HG03457 (cell line): ENCODE measurements at regions not wholly inside any gene's neighbourhood (a gene's known extent, or its start where the extent isn't known, plus 50 kb on each side); places are given as distances from the start of the nearest gene placed in this dataset.
"Not testable (repeated sequence)": the region's sequence is repeated elsewhere in the genome, so short reads cannot be mapped to it uniquely, and the experiment has no call there.

ENCODE experiments used
- ATAC-seq: cut with Tn5 transposase; IDR thresholded peaks from one replicate; pipeline ENCODE4 v1.9.1; 2021; ENCODE audit warnings: moderate number of reproducible peaks; ENCODE audit not compliant: unreplicated experiment

DNA sequence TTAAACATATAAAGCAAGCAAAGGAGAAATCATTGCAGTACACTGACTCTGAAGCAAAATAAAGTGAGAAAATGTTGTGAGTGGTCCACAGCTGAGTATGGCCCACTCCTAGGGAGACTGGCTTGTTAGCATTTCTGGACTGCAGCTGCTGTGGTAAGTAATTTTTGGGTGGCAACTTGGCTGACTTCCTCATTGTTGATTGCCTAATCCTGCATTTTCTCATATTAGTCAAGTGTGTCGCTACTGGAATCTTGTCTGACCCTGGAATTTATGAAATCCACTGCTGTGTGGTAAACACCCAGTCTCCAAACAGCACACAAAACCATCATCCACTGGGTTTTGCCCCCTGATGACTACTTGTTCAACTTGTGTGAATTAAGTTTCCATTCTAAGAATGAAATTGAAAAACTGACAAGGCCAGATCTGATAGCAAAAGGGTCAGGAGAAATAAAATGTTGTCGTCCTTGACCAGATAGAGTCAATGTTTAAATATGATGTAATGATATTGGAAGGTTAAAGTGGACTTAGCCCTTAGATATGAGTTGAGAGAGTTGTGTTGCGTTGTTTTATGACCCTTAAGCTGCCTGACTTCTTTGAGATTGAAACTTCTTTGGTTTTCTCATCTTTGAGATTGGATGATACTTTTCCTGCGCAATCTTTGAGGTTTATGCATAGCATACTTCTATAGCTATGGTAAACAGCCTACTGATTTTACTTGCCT lies 106.6 kb upstream of the SEC22B start:
- not testable (repeated sequence) for ATAC-seq

DNA sequence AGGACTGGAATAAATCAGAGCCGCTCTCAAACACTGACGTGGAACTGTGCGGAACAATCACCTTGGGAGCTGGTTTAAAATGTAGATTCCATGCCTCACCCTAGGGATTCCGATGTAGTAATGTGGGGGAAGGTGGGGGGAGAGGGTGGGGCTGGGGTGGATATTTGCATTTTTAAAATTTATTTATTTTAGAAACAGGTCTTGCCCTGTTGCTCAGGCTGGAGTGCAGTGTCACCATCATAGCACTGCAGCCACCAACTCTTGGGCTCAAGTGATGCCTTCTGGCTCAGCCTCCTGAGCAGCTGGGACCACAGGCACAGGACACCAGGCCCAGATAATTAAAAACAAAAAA lies 101.9 kb upstream of the SEC22B start:
- ATAC-seq: not testable (repeated sequence)

DNA sequence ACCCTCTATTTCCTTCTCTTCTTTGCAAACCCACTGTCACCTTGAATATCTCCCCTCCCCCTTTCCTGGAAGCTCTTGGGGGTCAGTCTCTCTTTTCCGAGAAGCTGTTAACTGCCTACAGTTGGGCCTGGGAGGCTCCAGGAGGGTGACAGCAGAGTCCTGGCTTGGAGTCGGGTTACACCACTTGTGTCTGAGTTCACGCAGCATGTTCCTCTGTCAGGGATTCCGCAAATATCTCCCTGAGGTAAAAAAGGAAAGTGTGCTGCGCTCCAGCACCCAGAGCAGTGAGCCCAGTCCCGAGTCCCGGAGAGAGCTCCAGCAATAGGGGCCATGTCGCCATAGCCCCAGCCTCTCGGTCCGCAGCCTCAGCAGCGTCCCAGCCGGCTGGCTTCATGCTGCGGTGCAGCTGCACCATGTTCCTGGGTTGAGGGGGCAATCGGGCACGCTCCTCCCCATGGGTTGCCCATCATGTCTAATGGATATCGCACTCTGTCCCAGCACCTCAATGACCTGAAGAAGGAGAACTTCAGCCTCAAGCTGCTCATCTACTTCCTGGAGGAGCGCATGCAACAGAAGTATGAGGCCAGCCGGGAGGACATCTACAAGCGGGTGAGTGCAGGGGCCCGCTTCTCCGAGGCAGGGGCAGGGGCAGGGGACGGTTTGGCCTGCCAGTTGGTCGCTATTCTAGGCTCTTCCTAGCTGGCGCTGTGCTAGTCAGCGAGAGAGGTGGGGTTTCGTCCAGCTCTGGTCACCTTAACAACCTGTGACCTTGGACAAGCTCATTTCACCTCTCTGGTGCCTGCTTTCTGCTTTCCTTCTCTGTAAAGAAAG lies 101.3 kb upstream of the SEC22B start:
- not testable (repeated sequence) for ATAC-seq

DNA sequence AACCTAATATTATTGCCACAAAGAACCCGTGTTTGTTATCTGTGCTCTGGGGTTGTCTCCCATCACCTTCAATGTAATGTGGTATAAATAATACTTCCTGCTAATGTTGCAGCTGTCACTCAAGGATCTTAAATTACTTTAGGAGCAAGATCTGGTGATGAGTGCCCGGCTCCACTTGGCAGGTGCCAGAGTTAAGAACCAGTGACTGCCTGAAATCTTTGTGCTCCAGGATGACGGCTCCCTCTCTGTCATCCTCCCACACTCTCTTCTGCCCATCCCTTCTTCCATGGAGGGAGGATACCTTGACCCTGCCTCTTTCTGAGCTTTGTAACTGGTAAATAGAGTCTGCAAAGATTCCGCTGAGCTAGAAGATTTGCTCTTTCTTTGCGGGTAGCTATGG lies 100.4 kb upstream of the SEC22B start:
- not testable (repeated sequence) for ATAC-seq

DNA sequence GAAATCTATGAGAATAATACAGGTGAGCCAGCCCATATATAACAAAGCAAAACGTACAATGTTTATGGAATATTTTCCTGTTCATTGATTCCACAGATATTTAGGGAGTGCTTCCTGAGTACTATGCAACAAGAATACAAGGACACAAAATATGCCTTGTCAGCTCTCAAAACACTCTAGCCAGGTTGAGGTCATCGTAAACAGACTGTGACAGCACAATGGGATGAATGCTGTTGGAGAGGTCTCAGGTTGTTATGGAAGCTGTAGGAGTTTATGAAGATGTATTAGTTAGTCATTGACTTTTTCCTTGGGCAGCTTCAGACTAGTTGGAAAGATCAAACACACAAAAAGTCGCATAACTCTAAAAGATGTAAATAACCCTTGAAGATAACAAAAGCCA lies 98.1 kb upstream of the SEC22B start:
- ATAC-seq: not testable (repeated sequence)

DNA sequence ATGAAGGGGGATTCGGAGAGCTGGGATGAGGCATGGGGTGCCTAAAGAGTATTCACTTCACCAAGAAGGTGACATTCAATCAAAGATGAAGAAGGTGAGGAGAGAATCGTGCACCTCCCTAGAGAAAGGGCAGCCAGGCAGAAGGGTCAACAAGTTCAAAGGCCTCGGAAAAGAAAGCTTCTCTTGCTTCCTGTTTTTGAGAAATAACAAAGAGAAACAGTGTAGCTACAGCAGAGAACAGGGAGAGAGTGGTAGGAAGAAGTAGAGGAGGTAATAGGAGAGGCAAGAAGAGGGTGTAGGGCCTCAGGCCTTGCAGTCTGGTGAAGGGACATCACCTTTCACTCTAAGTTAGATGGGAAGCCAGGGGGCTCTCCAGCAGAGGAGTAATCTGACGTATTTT lies 97.0 kb upstream of the SEC22B start:
- not testable (repeated sequence) for ATAC-seq

DNA sequence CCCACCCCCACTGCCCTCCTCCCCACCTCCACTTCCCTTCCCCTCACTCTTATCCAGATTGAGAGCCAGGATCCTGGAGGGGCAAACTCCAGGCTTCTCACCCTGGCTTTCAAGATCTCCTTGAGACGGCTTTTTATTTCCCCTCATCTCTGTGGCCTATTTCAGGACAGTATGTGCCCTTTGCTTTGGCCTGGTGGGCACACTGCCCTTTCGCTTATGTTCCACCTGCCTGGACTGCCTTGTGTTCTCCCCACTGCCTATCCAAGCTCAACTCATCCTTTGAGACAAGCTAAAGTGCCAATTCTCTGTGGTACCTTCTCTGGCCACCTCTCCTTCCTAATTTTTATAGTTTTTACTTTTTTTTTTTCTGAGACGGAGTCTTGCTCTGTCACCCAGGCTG lies 95.9 kb upstream of the SEC22B start:
- ATAC-seq: not testable (repeated sequence)

DNA sequence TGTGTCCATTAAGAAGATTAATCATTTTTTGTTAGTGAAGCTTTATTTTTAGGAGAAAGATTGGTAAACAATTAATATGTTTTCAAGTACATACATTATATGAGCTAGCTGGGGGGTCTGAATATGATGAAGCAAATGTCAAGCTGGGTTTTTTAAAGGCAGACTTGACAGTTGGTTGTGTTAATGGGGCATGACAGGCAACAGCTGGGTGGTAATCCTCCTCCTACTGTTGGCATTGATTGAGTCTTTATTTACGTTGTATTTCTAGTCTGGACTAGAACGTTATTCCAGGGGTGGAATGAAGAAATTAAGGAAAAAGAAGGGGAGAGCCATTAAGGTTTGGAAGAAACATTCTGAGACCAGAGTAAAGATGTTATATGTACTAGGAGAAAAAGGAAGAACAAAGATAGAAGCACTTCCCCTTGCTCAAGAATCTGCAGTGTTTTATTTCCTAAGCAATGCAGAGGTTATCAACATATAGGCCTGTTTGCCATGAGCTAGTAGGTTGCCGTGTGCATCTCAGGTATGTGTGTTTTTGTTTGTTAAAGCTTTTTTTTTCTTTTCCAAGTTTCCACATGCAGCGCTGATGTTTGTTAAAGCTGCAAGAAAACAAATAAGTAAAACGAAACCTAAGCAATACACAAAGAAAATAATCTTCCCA lies 95.4 kb upstream of the SEC22B start:
- not testable (repeated sequence) for ATAC-seq

DNA sequence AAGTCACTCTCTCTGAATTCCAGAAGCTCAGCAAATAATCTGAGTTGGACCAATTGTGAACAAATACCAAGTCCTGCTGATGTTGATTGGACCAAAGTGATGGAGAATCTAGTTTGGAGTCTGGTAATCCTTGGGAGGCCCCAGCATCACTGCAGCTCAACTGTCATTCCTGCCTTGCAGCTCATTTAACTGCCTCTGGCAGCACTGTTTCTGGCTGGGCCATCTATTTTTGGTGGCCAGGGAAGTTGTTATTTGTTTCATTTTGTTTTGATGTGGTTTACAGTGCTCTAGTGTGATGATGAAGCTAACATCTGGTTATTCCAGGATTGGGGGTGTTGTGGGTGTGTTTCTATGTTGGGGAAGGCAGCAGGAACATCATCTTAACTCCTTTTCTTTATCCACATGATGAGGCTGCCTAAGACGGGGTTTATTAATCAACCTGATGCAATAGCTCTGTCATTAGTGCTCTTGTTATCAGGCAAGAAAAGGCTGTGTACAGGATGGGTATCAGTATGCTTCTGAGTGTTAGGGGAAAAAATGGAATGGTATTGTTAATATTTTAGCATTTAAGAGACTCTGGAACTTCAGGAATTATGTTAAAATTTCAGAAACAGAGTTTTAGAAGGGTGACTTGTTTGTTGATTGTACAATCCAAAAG lies 91.7 kb upstream of the SEC22B start:
- ATAC-seq: not testable (repeated sequence)

DNA sequence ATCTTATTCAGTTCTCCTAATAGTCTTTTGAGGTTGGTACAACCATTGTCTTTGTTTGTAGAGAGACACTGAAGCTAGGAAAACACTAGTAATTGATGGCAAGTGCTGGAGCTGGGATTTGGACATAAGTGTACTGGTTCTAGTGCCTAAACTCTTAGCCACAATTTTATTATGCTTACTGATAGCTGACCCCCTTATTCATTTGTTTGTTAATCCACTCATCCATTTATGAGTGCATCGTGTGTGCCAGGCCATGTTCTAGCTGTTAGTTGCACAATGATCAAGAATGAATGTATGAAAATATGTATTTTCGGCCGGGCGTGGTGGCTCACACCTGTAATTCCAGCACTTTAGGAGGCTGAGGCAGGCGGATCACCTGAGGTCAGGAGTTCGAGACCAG lies 88.2 kb upstream of the SEC22B start:
- not testable (repeated sequence) for ATAC-seq

DNA sequence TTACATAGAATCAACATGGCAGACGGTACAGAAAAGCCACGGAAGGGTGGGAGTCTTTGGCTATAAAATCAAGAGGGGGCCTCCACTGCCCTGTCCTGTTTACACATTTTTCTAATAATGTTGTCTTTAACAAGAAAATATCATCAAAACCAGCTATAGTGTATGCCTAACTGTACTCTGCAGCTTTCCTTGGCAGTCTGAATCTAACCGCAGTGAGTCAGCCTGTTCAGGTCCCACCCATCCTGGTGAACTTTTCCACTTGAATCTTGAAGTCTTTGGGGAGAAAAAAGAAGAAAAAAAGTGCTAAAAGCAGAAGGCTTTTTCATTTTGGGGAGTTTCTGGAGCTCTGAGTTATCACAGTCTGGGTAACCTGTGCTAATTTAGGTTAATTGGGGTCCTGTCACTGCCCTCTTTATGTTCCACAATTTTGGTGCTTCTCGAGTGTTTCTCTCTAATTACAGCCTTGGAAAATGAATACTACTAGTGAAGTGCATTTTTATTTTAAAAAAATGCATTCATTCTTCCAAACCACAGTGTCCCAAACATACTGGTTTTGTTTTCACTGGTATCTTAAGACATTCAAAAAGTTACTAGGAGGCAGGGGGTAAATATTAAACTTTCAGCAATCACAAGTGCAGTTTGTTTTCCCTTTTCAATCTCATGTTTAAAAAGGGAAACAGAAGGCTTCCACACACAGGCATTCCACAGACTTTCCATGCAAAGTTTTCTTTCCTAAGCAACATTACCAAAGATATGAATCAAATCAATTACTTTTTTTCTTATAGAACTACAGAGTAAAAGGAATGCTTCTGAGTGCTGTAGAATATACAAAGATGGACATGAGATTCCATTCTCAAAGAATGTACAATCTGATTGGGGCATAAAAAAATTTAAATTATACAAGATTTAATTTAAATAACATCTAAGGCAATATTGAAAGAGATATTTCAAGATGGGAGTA lies 86.8 kb upstream of the SEC22B start:
- not testable (repeated sequence) for ATAC-seq

DNA sequence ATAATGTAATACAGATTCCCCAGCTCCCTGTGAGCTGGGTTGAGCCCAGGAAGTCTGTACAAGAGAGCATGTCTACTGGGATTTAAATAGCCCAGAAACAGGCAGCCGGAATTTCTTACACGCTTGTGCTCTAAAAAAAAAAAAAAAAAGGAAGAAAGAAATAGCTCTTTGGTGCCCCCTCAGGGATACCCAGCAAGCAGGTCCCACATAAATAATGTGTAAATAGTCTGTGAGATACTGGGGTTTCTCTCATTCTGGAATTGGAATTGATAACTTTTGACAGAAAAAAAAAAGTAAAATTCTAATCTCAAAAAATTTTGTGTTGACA lies 81.4 kb upstream of the SEC22B start:
- ATAC-seq: not testable (repeated sequence)

DNA sequence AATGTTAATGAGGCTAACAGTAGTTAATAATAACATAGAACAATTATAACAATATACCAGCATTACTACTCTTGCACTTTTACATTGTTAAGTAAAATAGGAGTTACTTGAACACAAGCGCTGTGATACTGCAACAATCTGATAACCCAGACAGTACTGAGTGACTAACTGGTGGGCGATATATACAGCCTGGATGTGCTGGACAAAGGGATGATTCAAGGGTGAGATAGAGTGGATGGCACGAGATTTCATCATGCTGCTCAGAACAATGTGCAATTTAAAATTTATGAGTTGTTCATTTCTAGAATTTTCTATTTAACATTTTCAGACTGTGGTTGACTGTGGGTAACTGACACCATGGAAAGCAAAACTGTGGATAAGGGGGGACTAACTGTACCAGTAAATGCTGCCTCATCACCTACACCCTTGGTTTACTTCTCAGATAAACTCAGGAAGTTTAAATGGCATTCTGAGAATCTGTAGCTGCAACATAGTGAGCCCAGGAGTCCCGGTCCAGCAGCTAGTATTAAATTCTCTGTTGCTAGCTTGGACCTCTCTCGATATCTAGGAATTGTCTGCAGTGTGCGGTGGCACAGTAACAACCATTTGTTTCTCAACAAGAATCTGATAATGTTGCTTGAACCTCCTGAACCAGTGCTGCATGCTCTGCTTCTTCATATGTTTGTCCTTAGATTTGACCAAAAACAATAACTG lies 80.9 kb upstream of the SEC22B start:
- ATAC-seq: not testable (repeated sequence)

DNA sequence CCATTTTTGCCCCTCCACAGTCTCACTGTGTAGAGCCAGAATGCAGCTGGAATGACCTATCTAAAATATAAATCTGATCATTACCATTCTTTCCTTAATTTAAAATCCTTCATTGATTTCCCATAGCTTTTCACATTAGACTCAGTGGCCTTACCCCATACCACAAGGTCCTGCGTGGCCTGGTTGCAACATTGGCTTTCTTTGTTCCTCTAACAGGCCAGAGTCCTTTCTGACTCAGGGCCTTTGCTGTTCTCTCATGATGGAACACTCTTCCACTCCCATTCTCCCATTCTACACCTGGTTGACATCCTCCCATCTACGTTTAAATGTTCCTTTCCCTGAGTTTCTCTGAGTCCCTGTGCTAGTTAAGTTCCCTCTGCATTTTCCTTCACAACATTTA lies 74.4 kb upstream of the SEC22B start:
- ATAC-seq: not testable (repeated sequence)

DNA sequence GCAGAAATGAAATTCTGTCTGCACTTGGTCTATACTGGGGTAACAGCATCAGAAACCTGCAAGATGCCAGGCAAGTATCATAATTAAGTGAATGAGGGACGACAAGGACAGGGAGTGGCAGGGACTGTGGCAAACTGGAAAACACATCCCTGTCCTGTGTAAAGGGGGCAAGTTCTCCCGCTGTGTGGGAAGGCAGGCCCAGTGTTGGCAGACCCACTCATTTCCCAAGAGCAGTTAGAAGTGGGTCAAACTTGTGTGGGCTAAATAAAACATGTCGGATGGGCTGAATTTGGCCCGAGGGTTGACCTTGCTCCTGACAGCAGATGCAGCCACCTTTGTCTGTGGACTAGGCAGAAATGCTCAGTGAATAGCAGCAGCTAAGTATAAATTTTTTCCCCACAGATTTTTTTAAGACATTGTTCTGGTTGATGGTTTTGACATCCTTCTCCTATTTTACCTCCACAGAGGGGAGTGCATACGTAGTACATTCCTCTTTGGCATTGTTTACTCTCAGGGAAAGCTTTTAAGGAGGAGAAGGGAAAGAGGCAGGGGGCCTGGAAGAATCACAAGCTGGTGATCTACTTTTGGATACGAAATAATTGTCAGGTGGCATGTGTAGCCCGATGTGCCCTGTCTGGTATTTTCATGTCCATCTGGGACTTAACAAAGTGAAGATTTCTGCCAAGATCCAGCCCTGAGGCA lies 72.6 kb upstream of the SEC22B start:
- not testable (repeated sequence) for ATAC-seq

DNA sequence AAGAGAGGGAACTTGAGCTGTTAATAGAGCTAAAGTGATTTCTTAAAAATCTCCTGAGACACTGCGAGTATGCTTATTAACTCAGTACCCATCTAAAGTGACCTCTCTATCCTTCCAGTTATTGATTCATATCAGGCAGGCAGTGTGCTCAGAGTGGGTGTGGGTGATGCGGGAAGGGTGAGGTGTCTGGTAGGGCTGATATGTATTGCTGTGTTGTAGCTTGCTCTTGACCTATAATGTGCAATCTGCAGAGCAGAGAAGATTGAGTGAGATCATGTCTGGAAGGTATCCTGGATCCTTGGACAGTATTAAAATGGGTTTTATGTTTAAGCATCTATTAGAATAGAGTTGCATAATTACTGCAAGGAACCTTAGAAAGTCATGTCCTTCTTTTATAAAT lies 71.9 kb upstream of the SEC22B start:
- ATAC-seq: not testable (repeated sequence)

DNA sequence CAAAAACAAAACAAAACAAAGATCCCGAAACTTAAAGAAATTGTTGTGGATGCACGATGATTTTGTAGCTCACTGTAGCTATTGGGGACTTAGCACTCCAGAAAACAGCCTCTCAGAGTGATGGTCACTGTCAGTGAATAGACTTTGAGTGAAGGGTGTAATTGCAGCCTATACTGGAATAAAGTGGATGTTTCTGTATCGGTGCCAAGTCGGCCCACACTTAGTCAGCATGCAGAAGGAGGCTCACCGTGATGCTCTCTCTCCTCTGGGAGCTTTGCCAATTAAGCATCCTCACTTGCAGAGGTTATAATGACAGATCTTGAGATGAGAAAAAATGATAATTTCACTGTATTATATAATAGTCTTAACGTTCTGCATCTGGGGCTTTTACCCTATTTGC lies 67.5 kb upstream of the SEC22B start:
- ATAC-seq: not testable (repeated sequence)

DNA sequence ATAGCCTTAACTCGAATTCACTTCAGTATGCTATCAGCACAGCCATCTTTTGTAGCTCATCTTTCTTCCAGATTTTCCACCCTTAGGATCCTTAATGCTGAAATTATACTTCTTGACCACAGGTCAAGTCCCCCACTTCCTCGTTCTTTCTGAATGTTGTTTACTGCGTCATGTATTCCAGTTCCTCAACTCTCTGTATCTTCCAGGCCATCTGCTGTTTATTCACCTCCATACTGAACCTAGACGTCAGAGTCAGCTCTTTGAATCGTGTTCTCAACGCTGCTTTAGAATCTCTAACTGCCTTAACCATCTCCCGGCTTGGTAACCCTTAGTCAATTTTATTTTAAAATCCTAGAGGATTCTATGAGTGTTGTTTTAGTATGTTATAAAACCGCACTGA lies 66.3 kb upstream of the SEC22B start:
- not testable (repeated sequence) for ATAC-seq

DNA sequence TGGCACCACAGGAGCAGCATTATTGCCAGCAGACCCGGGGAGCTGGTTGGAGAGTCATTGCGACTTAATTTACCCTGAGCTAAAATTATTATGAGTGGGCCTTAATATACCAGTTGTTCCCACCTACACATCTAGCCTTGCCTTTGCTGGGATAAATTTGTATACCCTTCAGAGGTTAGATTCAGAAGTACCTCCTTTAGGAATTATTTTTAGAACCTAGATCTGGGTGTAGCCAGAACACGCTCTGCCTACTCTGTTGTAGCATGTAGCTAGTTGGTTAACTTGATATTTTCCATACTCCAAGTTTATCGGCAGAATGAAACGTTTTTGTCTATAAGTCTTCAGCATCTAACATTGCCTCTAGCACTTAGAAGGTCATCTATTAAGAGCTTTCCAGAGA lies 65.5 kb upstream of the SEC22B start:
- ATAC-seq: not testable (repeated sequence)
